ENCODE measurements at regions not wholly inside any gene's neighbourhood (a gene's known extent, or its start where the extent isn't known, plus 50 kb on each side); places are given as distances from the start of the nearest gene placed in this dataset.
"Not testable (repeated sequence)": the region's sequence is repeated elsewhere in the genome, so short reads cannot be mapped to it uniquely, and the experiment has no call there.

GRCh38 chr2:4915357-4915756 is 776.8 kb upstream of the SOX11 start:
- no peak for TF ChIP-seq CTCF (IDR thresholded peaks at IDR 0.05; ENCODE audit: extremely low read depth, insufficient read depth, missing control alignments)
- no peak for DNase-seq (ENCODE audit: low spot score)
- in situ Hi-C loops (cut with MboI; ENCODE audit: low pct_unique_long_range_greater_than_20kb, low sequenced_read_pairs, unreplicated experiment): no loop called here

GRCh38 chr2:4916094-4916493 is 776.1 kb upstream of the SOX11 start:
- DNase-seq (ENCODE audit: low spot score): no peak
- in situ Hi-C loops (cut with MboI; ENCODE audit: low pct_unique_long_range_greater_than_20kb, low sequenced_read_pairs, unreplicated experiment): no loop called here
- TF ChIP-seq CTCF (IDR thresholded peaks at IDR 0.05; ENCODE audit: extremely low read depth, insufficient read depth, missing control alignments): no peak

GRCh38 chr2:4930704-4931103 is 761.5 kb upstream of the SOX11 start:
- DNase-seq (ENCODE audit: low spot score): no peak
- in situ Hi-C loops (cut with MboI; ENCODE audit: low pct_unique_long_range_greater_than_20kb, low sequenced_read_pairs, unreplicated experiment): no loop called here
- TF ChIP-seq CTCF (IDR thresholded peaks at IDR 0.05; ENCODE audit: extremely low read depth, insufficient read depth, missing control alignments): no peak

GRCh38 chr2:4931721-4932365 is 760.3 kb upstream of the SOX11 start:
- in situ Hi-C loops (cut with MboI; ENCODE audit: low pct_unique_long_range_greater_than_20kb, low sequenced_read_pairs, unreplicated experiment): no loop called here
- TF ChIP-seq CTCF (IDR thresholded peaks at IDR 0.05; ENCODE audit: extremely low read depth, insufficient read depth, missing control alignments): no peak
- DNase-seq (ENCODE audit: low spot score): no peak

- in situ Hi-C loops (cut with MboI; ENCODE audit: low pct_unique_long_range_greater_than_20kb, low sequenced_read_pairs, unreplicated experiment); DNase-seq (ENCODE audit: low spot score): not testable (repeated sequence)
These were observed 756.9 kb upstream of the SOX11 start for GRCh38 chr2:4935291-4935690.

GRCh38 chr2:4937550-4937949 is 754.6 kb upstream of the SOX11 start:
- in situ Hi-C loops (cut with MboI; ENCODE audit: low pct_unique_long_range_greater_than_20kb, low sequenced_read_pairs, unreplicated experiment): no loop called here
- TF ChIP-seq CTCF (IDR thresholded peaks at IDR 0.05; ENCODE audit: extremely low read depth, insufficient read depth, missing control alignments): no peak
- DNase-seq (ENCODE audit: low spot score): no peak

GRCh38 chr2:4938206-4938605 is 754.0 kb upstream of the SOX11 start:
- in situ Hi-C loops (cut with MboI; ENCODE audit: low pct_unique_long_range_greater_than_20kb, low sequenced_read_pairs, unreplicated experiment): no loop called here
- no peak for TF ChIP-seq CTCF (IDR thresholded peaks at IDR 0.05; ENCODE audit: extremely low read depth, insufficient read depth, missing control alignments)
- no peak for DNase-seq (ENCODE audit: low spot score)
